GM18511 (cell line): ENCODE measurements at regions not wholly inside any gene's neighbourhood (a gene's known extent, or its start where the extent isn't known, plus 50 kb on each side); places are given as distances from the start of the nearest gene placed in this dataset.

Experiments used
- ATAC-seq: cut with Tn5 transposase; IDR thresholded peaks from one replicate; pipeline ENCODE4 v1.9.1; 2021; ENCODE audit warnings: mild to moderate bottlenecking, moderate library complexity; ENCODE audit not compliant: unreplicated experiment

- ATAC-seq = no peak
These were observed 86.7 kb upstream of the IQSEC1 start for GRCh38 chr3:13159890-13160289.

DNA sequence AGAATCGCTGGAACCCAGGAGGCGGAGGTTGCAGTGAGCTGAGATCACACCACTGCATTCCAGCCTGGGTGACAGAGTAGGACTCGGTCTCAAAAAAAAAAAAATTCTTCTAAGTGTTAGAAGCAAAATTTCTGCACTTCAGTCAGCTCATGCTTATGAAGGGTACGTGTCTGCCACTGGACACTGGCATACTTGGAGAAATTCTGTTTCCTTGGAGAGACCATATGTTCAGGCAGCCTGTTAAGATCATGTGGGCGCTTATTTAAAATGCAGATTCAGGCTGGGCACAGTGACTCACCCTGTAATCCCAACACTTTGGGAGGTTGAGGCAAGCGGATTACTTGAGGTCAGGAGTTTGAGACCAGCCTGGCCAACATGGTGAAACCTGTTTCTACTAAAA is 85.6 kb upstream of the IQSEC1 start:
- no peak for ATAC-seq

- ATAC-seq = no peak
These were observed 85.2 kb upstream of the IQSEC1 start for GRCh38 chr3:13158408-13158807.

GRCh38 chr3:13157986-13158385 is 84.8 kb upstream of the IQSEC1 start:
- ATAC-seq = no peak

- no peak for ATAC-seq
These were observed 79.8 kb upstream of the IQSEC1 start for GRCh38 chr3:13152826-13153710.

DNA sequence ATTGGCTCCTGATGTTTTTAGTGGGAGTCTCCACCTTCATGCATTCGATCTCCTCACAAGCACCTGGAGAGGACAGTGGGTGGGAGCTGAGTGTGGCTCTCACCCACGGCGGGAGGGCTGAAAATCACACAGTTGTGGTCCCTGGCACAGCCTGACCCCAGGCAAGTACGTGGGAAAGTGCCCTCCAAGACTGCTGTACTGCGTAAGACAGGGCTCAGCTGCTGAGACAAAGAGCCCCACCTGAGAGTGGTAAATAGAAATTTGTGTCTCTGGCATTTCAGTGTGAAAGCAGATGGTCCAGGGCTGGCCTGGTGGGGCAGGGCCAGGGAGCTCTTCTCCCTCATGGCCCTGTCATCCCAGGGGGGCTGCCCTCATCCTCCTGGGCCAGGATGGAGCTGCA is 77.4 kb upstream of the IQSEC1 start:
- ATAC-seq = no peak

DNA sequence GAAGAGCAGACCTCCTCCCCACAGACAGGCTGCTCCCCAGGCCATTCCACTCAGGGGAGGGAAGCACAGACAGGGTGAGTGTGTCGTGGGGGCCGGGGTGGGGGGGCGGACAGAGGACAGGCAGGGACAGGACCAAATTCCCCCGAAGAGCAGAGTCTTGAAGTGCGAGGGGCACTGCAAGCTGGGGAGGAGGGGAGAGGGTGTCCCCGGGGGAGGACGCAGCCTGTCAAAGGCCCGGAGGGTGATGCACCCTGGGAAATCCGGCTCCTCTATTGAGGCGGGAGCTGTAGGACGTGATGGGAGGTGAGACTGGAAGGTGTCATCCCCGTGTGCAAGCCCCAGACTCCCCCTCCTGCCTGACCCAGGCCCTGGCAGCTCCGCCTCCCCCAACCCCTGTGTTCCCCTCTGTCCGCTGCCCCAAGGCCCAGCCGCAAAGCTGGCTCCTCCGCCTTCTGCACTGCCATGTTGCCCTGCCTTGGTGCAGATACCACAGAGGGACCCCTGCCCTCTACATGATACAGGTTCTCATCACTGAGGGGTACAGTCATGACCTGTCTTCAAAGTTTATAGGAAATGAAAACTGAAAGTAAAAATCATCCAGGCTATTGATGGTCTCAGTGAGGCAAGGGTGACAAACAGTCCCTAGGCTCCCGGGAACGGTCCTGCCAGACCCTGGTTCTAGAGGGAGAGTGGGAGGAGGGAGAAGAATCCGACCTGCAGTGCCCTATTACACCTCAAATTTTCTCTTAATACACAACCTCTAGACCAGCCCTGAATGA is 76.3 kb upstream of the IQSEC1 start:
- ATAC-seq = no peak

GRCh38 chr3:13148561-13149329 is 75.5 kb upstream of the IQSEC1 start:
- ATAC-seq = no peak

GRCh38 chr3:13148126-13148525 is 74.9 kb upstream of the IQSEC1 start:
- no peak for ATAC-seq

DNA sequence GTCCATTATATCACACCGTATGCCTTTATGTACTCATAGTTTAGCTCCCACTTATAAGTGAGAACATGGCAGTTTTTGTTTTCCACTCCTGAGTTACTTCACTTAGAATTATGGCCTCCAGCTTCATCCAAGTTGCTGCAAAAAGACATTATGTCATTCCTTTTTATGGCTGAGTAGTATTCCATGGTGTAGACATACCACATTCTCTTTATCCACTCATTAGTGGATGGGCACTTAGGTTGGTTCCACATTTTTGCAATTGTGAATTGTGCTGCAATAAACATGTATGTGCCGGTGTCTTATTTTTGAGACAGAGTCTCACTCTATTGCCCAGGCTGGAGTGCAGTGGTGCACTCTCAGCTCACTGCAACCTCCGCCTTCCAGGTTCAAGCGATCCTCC is 74.1 kb upstream of the IQSEC1 start:
- ATAC-seq = no peak

DNA sequence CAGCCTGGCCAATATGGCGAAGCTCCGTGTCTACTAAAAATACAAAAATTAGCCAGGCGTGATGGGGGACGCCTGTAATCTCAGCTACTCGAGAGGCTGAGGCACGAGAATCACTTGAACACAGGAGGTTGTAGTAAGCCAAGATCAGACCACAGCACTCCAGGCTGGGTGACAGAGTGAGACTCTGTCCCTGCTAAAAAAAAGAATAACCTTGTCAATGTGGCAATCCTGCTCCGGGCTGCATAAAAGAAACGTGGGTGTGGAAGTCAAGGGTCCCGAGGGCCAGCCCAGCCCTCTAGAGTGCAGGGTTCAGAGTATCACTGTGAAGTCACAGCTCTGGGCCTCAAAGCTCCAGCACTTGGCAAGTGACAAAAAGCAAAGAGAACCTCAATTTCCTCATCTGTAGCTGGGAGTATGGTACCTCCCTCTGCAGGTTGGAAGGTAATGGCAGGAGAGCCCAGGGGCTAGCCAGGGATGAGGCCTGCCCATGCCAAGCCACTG is 73.5 kb upstream of the IQSEC1 start:
- no peak for ATAC-seq

DNA sequence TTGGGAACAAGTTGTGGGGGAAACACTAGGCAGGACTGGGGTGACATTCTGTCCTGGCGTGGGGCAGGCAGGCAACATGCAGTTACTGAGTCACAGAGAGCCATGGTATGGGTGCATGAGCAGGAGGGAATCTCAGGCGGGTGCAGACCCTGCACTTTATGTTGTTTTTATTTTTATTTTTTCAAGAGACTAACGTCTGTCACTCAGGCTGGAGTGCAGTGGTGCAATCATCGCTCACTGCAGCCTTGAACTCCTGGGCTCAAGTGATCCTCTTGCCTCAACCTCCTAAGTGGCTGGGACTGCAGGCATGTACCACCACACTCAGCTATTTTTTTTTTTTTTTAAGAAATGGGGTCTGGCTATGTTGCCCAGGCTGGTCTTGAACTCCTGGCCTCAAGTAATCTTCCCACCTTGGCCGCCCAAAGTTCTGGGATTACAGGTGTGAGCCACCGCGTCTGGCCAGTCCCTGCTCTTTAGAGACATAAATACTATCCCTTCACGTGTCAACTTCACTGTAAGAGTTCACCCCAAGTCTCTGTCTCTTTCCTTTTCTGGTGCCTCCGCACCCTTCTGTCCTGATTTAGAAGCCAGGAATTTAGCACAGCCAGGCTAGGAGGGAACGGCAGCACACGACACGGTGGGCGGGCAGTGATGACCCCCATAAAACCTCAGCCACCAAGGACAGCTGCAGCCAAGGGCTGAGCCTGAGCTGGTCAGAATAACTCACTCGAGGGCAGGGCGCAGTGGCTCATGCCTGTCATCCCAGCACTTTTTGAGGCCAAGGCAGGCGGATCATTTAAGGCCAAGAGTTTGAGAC is 72.8 kb upstream of the IQSEC1 start:
- no peak for ATAC-seq

- ATAC-seq = no peak
These were observed 72.0 kb upstream of the IQSEC1 start for GRCh38 chr3:13145131-13145825.

- no peak for ATAC-seq
These were observed 71.2 kb upstream of the IQSEC1 start for GRCh38 chr3:13144163-13145023.

DNA sequence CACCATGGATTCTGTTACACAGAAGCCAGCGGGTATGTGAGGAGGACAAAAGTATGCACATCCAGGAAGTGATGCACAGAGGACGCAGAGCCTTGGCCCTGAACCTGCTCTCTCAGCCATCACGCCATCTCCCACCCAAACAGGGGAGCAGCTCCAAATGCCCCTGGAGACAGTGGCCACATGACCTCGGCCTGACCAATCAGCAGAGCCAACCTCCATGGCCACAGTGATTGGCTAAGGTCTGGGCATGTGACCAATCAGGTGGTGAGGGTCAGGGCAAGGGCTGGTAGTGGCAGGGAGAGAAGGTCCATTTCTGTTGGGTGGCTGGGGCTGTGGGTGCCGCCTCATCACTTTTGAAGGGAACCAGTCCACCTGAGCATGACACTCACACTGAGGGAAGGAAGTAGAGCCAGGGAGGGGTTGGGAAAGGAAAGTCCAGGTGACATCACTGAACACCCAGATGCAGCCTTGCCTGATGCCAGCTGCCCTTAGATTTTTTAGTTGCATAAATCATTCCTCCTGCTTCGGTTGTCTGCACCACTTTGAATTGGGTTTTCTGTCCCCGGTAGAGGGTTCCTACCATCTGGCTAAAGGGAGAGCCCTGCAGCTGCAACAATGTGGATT is 70.3 kb upstream of the IQSEC1 start:
- no peak for ATAC-seq

GRCh38 chr3:13142552-13143380 is 69.5 kb upstream of the IQSEC1 start:
- no peak for ATAC-seq

GRCh38 chr3:13141991-13142412 is 68.8 kb upstream of the IQSEC1 start:
- ATAC-seq = no peak
